ENCODE measurements at regions not wholly inside any gene's neighbourhood (a gene's known extent, or its start where the extent isn't known, plus 50 kb on each side); places are given as distances from the start of the nearest gene placed in this dataset.

DNA sequence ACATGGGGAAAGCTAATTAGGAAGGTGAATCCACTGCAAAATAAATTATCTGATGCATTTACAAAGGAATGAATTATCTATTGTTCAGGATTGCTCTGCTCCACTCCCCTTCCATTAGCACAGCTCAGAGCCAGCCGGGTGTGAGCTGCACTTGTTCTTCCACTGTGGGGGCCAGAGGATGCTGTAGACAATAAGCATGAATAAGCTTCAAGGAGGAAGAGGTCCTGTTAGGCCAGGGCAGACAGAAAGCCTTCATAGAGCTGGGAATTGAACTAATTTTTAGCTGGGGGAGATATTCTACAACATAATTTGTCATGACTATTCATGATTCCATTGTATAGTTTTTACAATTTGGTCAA lies 137.6 kb upstream of the MAX start (continued):
- TF ChIP-seq MXI1 (IDR thresholded peaks at IDR 0.05; ENCODE audit: low read depth, low read length) (no peak), FOXM1 (IDR thresholded peaks at IDR 0.05; ENCODE audit: low read depth) (no peak)

GRCh38 chr14:65241125-65241752 lies 138.9 kb upstream of the MAX start:
- Histone ChIP-seq H3K27ac (ENCODE audit: low read depth in 2 of 2, low read length in 1 of 2) (no peak overlapping the region), H2AFZ (ENCODE audit: low read depth) (no peak overlapping the region), H3F3A (replicated peaks; ENCODE audit: insufficient read depth) (peaks cover 12% of the 10 kb centered on the region), H3K9ac (no peak overlapping the region), H3K36me3 (replicated peaks in 1 of 2; ENCODE audit: control insufficient read depth in 1 of 2, insufficient read depth in 2 of 2, low read length in 1 of 2) (no peaks in the 10 kb centered on the region), H3K4me3 (ENCODE audit: low read depth in 2 of 2, low read length in 1 of 2) (no peak overlapping the region), H3K4me1 (ENCODE audit: control insufficient read depth in 1 of 2, insufficient read depth in 2 of 2, low read depth in 1 of 2, low read length in 1 of 2) (peaks cover 0 to 38% of the 10 kb centered on the region in 2 experiments; a peak in 3 of 4 replicates), H3K27me3 (ENCODE audit: insufficient read depth) (no peaks in the 10 kb centered on the region), H3K4me2 (no peak overlapping the region), H3K9me2 (no peaks in the 10 kb centered on the region), H3K79me2 (ENCODE audit: insufficient read depth) (no peaks in the 10 kb centered on the region), H3K9me3 (no peaks in the 10 kb centered on the region), H4K20me1 (ENCODE audit: insufficient read depth) (no peaks in the 10 kb centered on the region)
- CTCF ChIA-PET, result no interaction called here
- DNase-seq, result no peak
- 95% methylated on average over 9 of the region's 9 CpGs for WGBS (ENCODE audit: low lambda C conversion rate)
- TF ChIP-seq GABPA (IDR thresholded peaks at IDR 0.05; ENCODE audit: low read depth), result no peak
- TF ChIP-seq SMC3 (IDR thresholded peaks at IDR 0.05; ENCODE audit: low read depth, low read length), result no peak
- TF ChIP-seq TEAD4 (IDR thresholded peaks at IDR 0.05; ENCODE audit: borderline replicate concordance, insufficient read depth), result no peak
- TF ChIP-seq TAF1 (IDR thresholded peaks at IDR 0.05; ENCODE audit: borderline replicate concordance, low read depth, low read length), result no peak
- TF ChIP-seq TCF12 (IDR thresholded peaks at IDR 0.05), result no peak
- no peak for TF ChIP-seq PBX3 (IDR thresholded peaks at IDR 0.05)
- TF ChIP-seq RAD21 (IDR thresholded peaks at IDR 0.05; ENCODE audit: low read length), result no peak
- TF ChIP-seq CHD2 (IDR thresholded peaks at IDR 0.05; ENCODE audit: low read length, partially characterized antibody), result no peak
- POLR2A ChIA-PET, result no interaction called here

DNA sequence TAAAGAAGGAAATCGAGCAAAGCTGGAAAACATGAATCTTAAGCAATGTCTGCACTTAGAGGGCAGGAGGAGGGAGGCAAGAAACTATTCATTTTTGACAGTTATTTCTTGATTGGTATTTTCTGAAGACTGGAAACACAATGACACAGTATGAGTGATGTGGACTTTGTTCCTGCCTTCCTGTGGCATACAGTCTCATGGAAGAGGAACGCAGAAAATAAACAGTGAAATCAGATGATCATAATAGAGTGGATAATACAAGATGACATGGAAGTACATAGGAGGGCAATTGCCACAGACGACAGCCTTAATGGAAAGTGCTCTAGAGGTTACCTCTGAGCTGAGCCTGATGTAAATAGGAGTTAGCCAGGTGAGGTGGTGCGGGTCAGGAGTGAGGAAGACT lies 140.4 kb upstream of the MAX start:
- Histone ChIP-seq H3K9me3 (no peaks in the 10 kb centered on the region), H2AFZ (ENCODE audit: low read depth) (no peak overlapping the region), H3F3A (replicated peaks; ENCODE audit: insufficient read depth) (peaks cover 12% of the 10 kb centered on the region), H3K27ac (ENCODE audit: low read depth in 2 of 2, low read length in 1 of 2) (no peak overlapping the region), H3K4me1 (ENCODE audit: control insufficient read depth in 1 of 2, insufficient read depth in 2 of 2, low read depth in 1 of 2, low read length in 1 of 2) (peaks cover 0 to 23% of the 10 kb centered on the region in 2 experiments; a peak in 3 of 4 replicates), H3K27me3 (ENCODE audit: insufficient read depth) (no peaks in the 10 kb centered on the region), H3K9ac (no peak overlapping the region), H3K4me2 (no peak overlapping the region), H3K36me3 (replicated peaks in 1 of 2; ENCODE audit: control insufficient read depth in 1 of 2, insufficient read depth in 2 of 2, low read length in 1 of 2) (no peaks in the 10 kb centered on the region), H3K79me2 (ENCODE audit: insufficient read depth) (no peaks in the 10 kb centered on the region), H3K4me3 (ENCODE audit: low read depth in 2 of 2, low read length in 1 of 2) (no peak overlapping the region), H3K9me2 (no peaks in the 10 kb centered on the region), H4K20me1 (ENCODE audit: insufficient read depth) (no peaks in the 10 kb centered on the region)
- DNase-seq, result no peak
- WGBS (ENCODE audit: low lambda C conversion rate), result 62% methylated on average over 4 of the region's 4 CpGs
- POLR2A ChIA-PET, result no interaction called here
- CTCF ChIA-PET, result no interaction called here
- TF ChIP-seq GATA2 (CRISPR knock-in tag; IDR thresholded peaks at IDR 0.05) (no peak), TAF1 (IDR thresholded peaks at IDR 0.05; ENCODE audit: borderline replicate concordance, low read depth, low read length) (no peak), MXI1 (IDR thresholded peaks at IDR 0.05; ENCODE audit: low read depth, low read length) (no peak), SIN3A (IDR thresholded peaks at IDR 0.05; ENCODE audit: borderline replicate concordance, low read depth, low read length) (no peak), REST (IDR thresholded peaks at IDR 0.05; ENCODE audit: low read depth, low read length) (no peak), TCF12 (IDR thresholded peaks at IDR 0.05) (no peak), MEF2A (IDR thresholded peaks at IDR 0.05; ENCODE audit: borderline replicate concordance, low read depth) (no peak), ZBTB33 (IDR thresholded peaks at IDR 0.05; ENCODE audit: borderline replicate concordance, low read depth) (no peak)
- TF ChIP-seq, protein P1, sequence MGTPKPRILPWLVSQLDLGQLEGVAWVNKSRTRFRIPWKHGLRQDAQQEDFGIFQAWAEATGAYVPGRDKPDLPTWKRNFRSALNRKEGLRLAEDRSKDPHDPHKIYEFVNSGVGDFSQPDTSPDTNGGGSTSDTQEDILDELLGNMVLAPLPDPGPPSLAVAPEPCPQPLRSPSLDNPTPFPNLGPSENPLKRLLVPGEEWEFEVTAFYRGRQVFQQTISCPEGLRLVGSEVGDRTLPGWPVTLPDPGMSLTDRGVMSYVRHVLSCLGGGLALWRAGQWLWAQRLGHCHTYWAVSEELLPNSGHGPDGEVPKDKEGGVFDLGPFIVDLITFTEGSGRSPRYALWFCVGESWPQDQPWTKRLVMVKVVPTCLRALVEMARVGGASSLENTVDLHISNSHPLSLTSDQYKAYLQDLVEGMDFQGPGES (IDR thresholded peaks at IDR 0.05; ENCODE audit: low read depth, low read length), result no peak
- TF ChIP-seq, protein P2, sequence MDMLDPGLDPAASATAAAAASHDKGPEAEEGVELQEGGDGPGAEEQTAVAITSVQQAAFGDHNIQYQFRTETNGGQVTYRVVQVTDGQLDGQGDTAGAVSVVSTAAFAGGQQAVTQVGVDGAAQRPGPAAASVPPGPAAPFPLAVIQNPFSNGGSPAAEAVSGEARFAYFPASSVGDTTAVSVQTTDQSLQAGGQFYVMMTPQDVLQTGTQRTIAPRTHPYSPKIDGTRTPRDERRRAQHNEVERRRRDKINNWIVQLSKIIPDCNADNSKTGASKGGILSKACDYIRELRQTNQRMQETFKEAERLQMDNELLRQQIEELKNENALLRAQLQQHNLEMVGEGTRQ (IDR thresholded peaks at IDR 0.05; ENCODE audit: borderline replicate concordance, low read depth, low read length), result no peak

Data from SK-N-SH (cell line).